ENCODE measurements at regions not wholly inside any gene's neighbourhood (a gene's known extent, or its start where the extent isn't known, plus 50 kb on each side); places are given as distances from the start of the nearest gene placed in this dataset.

DNA sequence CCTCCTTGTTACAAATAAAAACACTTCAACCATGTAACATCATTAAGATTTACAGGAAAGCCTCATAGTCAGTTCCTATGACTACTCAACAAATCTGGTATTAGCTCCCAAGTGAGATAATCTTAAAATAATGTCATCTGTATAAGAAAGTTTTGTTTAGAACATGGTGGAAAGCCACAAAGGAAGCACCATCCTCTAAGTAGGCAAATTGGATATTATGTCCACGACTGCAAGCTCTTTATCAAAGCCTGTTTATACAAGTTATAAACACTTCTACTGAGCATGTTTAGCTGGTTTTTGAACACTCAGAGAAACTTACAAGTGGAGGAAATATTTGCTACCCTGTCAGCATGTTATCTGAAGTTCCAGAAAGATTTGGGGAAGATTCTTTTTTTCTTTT is 349.8 kb downstream of the ARL4A start:
- no peak for TF ChIP-seq POLR2A (IDR thresholded peaks at IDR 0.05)
- TF ChIP-seq, protein P1, sequence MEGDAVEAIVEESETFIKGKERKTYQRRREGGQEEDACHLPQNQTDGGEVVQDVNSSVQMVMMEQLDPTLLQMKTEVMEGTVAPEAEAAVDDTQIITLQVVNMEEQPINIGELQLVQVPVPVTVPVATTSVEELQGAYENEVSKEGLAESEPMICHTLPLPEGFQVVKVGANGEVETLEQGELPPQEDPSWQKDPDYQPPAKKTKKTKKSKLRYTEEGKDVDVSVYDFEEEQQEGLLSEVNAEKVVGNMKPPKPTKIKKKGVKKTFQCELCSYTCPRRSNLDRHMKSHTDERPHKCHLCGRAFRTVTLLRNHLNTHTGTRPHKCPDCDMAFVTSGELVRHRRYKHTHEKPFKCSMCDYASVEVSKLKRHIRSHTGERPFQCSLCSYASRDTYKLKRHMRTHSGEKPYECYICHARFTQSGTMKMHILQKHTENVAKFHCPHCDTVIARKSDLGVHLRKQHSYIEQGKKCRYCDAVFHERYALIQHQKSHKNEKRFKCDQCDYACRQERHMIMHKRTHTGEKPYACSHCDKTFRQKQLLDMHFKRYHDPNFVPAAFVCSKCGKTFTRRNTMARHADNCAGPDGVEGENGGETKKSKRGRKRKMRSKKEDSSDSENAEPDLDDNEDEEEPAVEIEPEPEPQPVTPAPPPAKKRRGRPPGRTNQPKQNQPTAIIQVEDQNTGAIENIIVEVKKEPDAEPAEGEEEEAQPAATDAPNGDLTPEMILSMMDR (IDR thresholded peaks at IDR 0.05): no peak
